A673 (cell line): ENCODE measurements at regions not wholly inside any gene's neighbourhood (a gene's known extent, or its start where the extent isn't known, plus 50 kb on each side); places are given as distances from the start of the nearest gene placed in this dataset.

Experiments used
- EZH2 ChIP-seq: fragments of 200-600 bp; sonication (generic); IDR thresholded peaks from 2 replicates; pipeline ENCODE4 v1.6.1; 2017; ENCODE audit warnings: borderline replicate concordance, low read depth, mild to moderate bottlenecking, mixed read lengths, antibody characterized with exemption, low read length; ENCODE audit not compliant: poor library complexity, severe bottlenecking
- TF ChIP-seq, protein P1 (sequence below): fragments of 300-800, 200-600 bp; sonication (generic); conservative IDR thresholded peaks from 2 replicates; pipeline ENCODE4 v1.5.1; 2017; ENCODE audit warnings: low read depth, mild to moderate bottlenecking, antibody characterized with exemption, low read length, moderate library complexity, mixed read lengths

GRCh38 chr10:129047600-129047999 lies 419.4 kb upstream of the MGMT start:
- TF ChIP-seq, protein P1, sequence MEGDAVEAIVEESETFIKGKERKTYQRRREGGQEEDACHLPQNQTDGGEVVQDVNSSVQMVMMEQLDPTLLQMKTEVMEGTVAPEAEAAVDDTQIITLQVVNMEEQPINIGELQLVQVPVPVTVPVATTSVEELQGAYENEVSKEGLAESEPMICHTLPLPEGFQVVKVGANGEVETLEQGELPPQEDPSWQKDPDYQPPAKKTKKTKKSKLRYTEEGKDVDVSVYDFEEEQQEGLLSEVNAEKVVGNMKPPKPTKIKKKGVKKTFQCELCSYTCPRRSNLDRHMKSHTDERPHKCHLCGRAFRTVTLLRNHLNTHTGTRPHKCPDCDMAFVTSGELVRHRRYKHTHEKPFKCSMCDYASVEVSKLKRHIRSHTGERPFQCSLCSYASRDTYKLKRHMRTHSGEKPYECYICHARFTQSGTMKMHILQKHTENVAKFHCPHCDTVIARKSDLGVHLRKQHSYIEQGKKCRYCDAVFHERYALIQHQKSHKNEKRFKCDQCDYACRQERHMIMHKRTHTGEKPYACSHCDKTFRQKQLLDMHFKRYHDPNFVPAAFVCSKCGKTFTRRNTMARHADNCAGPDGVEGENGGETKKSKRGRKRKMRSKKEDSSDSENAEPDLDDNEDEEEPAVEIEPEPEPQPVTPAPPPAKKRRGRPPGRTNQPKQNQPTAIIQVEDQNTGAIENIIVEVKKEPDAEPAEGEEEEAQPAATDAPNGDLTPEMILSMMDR, result no peak
- TF ChIP-seq EZH2, result no peak
